ENCODE measurements at regions not wholly inside any gene's neighbourhood (a gene's known extent, or its start where the extent isn't known, plus 50 kb on each side); places are given as distances from the start of the nearest gene placed in this dataset.
"Not testable (repeated sequence)": the region's sequence is repeated elsewhere in the genome, so short reads cannot be mapped to it uniquely, and the experiment has no call there.

DNA sequence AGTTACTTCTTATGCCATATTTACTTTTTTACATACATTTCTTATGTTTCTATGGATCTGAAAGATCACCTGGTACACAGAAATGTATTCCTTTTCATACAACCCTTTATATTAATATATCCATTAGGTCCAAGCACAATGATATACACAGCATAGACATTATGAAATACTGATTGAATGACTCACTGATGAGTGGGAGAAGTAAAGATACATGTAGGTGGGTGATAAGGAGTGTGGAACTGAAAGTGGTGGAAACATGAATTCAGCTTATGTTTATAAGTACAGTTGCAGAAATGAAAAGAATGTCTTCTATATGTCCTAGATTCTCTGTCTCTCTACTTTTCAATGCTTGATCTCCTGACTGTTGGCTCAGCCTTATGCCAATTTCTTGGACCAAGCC, 87.9 kb downstream of the YIPF7 start:
- DNase-seq (ENCODE audit: low read depth): no peak

DNA sequence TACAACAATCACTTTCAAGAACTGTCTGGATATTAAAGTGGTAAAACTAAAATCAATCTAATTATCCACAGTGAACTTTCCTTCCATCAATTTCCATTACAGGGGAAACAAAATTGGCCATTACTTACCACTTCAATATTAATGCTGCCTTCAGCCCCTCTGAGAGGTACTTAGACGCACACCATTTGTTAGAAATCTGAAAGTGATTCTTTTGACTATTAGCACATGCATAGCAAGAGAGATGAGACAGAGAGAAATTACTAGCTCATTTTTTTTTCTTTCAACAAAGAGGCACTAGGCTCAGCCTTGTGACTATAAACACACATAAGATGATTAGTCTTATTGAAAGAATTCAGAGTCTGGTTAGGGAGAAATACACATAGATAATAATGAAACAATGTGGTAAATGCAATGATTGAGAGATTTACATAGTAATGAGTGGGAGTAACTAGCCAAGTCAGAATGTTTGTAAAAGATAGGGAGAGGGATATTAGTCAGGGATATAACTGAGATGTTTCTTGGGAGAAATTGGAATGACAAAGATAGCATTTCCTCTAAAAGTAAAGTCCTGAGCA, 93.3 kb downstream of the YIPF7 start:
- DNase-seq (ENCODE audit: low read depth): peak; percentile 31

DNA sequence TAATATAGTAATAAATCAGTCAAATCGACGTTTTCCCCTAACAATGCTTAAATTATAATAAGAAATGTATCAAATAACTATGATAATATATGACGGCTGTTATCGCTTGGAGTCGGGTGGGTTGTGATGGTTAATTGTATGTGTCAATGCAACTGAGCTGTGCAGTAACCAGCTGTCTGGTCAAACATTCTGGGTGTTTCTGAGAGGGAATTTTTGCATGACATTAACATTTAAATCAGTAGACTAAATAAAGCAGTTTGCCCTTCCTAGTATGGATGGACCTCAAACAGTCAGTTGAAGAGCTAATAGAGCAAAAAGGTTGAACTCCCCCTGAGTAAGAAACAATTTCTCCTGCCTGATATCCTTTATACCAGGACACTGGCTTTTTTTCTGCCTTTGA, 96.7 kb downstream of the YIPF7 start:
- no peak for DNase-seq (ENCODE audit: low read depth)

DNA sequence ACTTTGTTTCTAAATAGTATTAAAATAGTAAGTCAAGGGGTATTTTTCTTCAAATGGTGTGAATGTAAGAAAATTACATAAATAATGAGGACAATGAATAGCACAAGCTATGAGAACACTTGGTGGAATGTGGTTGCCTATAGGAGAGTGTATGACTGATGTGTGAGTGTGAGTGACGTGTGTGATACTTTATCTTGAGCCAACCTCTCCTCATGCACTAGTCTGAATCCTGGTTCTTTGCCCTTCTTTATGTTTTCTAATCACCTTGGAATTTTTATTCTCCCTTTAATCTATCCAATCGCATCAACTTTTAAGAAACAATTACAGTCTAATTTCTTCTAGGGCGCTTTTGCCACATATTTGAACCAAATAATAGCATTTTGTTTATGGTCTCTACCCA, 98.2 kb downstream of the YIPF7 start:
- no peak for DNase-seq (ENCODE audit: low read depth)

DNA sequence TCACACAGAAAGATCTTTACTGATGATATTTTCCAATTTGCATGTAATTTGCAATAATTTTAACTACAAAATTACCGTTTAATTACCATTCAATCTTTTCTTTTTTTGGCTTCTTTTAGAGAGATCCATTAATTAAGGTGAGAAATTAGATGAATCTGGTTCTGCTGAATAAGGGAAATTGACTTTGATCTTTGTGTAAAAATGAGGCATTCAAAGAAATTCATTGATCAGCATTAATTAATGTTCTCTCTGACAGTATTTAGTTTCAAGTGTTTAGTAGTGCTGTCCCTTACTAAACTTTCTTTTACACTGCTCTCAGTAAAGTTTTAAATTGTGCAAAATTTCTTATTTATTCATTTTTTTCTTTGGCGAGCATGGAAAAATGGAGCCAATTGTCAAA, 97.2 kb upstream of the KCTD8 start:
- DNase-seq (ENCODE audit: low read depth): no peak

DNA sequence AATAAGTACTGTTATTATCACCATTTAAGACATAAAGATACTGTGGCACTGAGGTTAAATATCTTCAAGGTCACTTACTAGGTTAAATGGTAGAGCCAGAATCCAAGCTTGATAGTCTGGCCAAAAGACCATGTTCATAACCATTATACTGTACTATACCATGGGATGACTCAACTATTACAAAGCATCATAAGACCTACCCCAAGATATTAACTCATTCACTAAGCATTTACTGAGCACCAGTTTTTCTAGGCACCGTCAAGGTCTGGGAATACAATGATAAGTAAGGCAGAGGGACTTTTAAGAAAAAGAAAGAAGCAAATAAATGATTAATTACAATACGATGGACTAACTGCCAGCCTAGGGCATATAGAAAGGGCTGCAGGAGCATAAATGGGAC, 95.5 kb upstream of the KCTD8 start:
- DNase-seq (ENCODE audit: low read depth): no peak

DNA sequence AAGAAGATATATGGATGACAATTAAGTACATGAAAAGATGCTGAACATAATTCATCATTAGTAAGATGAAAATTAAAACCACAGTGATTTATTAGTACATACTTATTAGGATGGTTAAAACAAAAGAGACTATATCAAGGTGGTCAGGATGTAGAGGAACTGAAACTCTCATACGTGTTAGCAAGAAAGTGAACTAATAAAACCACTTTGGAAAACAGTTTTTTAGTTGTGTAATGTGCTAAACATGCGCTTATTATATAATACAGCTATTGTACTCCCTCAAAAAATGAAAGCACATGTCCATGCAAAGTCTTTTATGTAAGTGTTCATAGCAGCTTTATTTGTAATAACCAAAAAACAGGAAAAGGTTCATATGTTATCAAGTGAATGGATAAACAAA, 89.9 kb upstream of the KCTD8 start:
- DNase-seq (ENCODE audit: low read depth): no peak

DNA sequence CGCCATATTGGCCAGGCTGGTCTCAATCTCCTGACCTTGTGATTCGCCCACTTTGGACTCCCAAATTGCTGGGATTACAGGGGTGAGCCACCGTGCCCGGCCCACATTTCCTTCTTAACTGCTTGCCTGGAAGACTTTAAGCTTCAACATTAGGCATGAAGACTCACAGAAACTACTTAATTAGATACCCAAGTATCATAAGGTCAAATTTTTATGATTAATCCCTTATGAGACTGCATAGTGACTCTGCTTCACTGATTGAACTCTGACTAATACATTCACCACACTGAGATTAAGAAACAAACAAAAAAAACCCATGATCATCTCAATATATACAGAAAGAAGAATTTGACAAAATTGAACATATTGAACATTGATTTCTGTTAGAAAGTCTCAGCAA, 87.4 kb upstream of the KCTD8 start:
- DNase-seq (ENCODE audit: low read depth): no peak

DNA sequence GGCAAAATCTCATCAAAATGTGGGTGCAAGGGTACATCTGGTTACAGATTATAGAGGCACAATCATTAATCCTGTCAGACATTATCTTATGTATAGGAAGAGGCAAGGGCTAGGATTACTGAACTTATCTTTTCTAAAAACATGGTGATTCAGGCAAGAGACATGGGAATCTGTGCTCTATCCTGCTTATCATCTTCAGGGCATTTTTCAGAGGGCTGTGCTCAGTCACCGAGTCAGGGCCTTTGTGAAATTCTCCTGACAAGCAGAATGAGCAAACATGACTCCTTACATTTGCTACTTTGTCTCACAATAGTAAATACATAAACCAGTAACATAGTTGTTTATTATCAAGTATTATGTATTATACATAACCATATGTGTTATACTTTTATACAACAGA, 84.2 kb upstream of the KCTD8 start:
- DNase-seq (ENCODE audit: low read depth): no peak

DNA sequence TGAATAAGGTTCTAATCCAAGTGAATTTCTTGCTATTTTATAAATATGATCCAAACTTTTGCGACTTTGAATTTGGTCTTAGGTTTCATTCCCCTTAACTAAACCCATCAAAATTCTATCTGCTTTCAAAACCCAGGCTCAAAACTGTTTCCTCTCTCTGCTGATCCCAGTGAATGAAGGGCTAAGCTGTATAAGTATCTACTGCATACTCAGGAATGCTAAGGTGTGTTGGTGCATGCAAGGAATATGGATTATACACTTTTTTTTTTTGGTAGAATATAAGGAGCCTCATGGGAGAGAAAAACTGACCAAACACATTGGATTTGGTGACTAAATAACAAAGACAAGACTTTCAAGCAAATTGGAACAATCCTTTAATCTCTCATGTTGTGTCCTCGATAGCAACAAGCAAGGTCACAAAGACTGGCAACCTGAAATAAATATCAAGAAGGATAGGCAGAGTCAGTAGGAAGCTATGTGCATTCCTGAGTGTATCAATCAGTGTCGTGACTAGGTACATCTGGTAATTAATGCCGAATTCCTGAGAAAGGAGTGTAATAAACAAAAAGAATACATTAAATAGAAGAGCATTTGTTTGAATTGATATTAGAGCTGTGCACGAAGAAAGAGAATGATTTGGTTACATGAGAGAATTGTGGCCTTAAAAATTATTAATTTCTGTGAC, 74.3 kb upstream of the KCTD8 start:
- DNase-seq (ENCODE audit: low read depth): peak; percentile 25

DNA sequence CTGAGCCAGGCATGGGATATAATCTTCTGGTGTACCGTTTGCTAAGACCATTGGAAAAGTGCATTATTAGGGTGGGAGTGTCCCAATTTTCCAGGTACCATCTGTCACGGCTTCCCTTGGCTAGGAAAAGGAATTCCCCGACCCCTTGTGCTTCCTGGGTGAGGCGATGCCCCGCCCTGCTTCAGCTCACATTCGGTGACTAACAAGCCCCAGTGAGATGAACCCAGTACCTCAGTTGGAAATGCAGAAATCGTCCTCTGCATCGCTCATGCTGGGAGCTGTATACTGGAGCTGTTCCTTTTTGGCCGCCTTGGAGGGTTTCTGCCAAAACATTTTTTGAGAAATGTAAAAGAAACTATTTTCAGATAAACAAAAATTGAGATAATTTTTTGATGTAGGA, 53.6 kb upstream of the KCTD8 start:
- DNase-seq (ENCODE audit: low read depth): not testable (repeated sequence)
